Adrenal gland (tissue), 9 donors: ENCODE measurements at regions not wholly inside any gene's neighbourhood (a gene's known extent, or its start where the extent isn't known, plus 50 kb on each side); places are given as distances from the start of the nearest gene placed in this dataset.

Experiments used
- DNase-seq, 7 donors: peaks; one replicate each; pipeline ENCODE4 v3.0.0-alpha.2; 2019 to 2020
- H3K27ac ChIP-seq, 5 donors: fragments of 200-600 bp; sonication (generic) in 4 of 5; 1 replicate in 3 of 5; 2 replicates in 2 of 5; pipeline versions ENCODE4 v1.5.1 to v1.8.0; 2016 to 2020; ENCODE audit warnings: mild to moderate bottlenecking in 1 of 5
- H3K27me3 ChIP-seq: fragments of 200-600 bp; 2 replicates; pipeline ENCODE4 v1.8.0; 2021
- H3K36me3 ChIP-seq, 2 donors: fragments of 200-600 bp; replicated peaks in 1 of 2; 1 replicate in 1 of 2; 2 replicates in 1 of 2; pipeline versions ENCODE4 v1.5.1 to v1.8.0; 2018 to 2022
- H3K4me1 ChIP-seq, 2 donors: fragments of 200-600 bp; replicated peaks in 1 of 2; 1 replicate in 1 of 2; 2 replicates in 1 of 2; pipeline versions ENCODE4 v1.5.1 to v1.8.0; 2018 to 2021
- H3K4me3 ChIP-seq, 4 donors: fragments of 200-600 bp; sonication (generic) in 3 of 4; one replicate each; pipeline ENCODE4 v1.5.1; 2016 to 2018
- H3K9me3 ChIP-seq, 3 donors: fragments of 200-600 bp; sonication (generic) in 1 of 3; replicated peaks in 1 of 3; 1 replicate in 2 of 3; 2 replicates in 1 of 3; pipeline versions ENCODE4 v1.5.1 to v1.8.0; 2016 to 2021
- POLR2A ChIP-seq, 2 donors: fragments of 450-650 bp; IDR thresholded peaks; one replicate each; pipeline ENCODE4 v1.6.1; 2017; ENCODE audit warnings: antibody characterized with exemption in 2 of 2, mild to moderate bottlenecking in 2 of 2, moderate library complexity in 1 of 2
- WGBS, 4 donors: extraction: QIAGEN DNeasy Blood & Tissue Kit in 2 of 4; methylation state at CpG; one replicate each; pipeline versions ENCODE4 v1.1.5 to v1.1.7; 2013 to 2017; 5-methylcytosine and 5-hydroxymethylcytosine counted together
- intact Hi-C, 2 donors: fragments of 100-400 bp; cut with DNase I; formaldehyde crosslinking; loops; one replicate each; pipeline versions ENCODE4 v1.14.1 to v1.15.0; 2022 to 2023
- TF ChIP-seq, protein P1 (sequence below), 6 experiments: fragments of 450-650 bp in 4 of 6; fragments of 200-600 bp in 2 of 6; sonication (generic) in 1 of 6; IDR thresholded peaks; 1 replicate in 5 of 6; 2 replicates in 1 of 6; pipeline versions ENCODE4 v1.5.1 to v1.8.0; 2016 to 2021; ENCODE audit warnings: antibody characterized with exemption in 6 of 6, mild to moderate bottlenecking in 2 of 6, moderate library complexity in 1 of 6
- donor health status: healthy with polysubstance abuse.
- donor health status: Bipolar disorder and iron deficiency.
- donor health status: DM: yes; HTN: yes; CAD: no.
- donor health status: DM: no; HTN: no; CAD: no.
- donor health status: DM: no; HTN: no; CAD: no.

DNA sequence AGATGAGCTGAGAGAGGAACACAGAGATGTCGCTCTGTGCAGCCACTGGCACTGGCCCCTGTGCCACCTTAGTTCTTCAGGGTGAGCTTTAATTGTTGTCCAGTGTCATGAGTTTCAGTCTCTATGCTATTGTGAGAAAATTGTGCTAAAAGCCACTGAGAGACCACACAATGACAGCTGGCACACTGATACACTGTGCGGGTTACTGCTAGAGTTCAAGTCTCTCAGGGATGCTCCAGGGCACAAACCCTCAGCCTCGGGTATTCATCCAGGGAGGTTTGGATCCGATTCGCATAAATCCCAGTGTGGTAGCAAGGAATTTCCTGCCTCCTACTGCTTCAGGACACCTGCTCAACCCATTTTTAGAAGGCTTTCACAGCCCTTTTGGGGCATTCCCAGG, 68.1 kb upstream of the EDNRB start:
- WGBS, 4 donors = 74 to 95% (median 80%) methylated on average over 5 of the region's 5 CpGs
- intact Hi-C loops = no loop called here
- Histone ChIP-seq H3K27ac (peak overlapping the region in 1 of 5 donors; percentile 69), H3K4me1 (peaks cover 0 to 4% of the 10 kb centered on the region in 2 donors), H3K9me3 (no peaks in the 10 kb centered on the region), H3K36me3 (no peaks in the 10 kb centered on the region), H3K4me3 (no peak overlapping the region), H3K27me3 (no peaks in the 10 kb centered on the region)
- TF ChIP-seq POLR2A (IDR thresholded peaks at IDR 0.05) = no peak
- TF ChIP-seq, protein P1, sequence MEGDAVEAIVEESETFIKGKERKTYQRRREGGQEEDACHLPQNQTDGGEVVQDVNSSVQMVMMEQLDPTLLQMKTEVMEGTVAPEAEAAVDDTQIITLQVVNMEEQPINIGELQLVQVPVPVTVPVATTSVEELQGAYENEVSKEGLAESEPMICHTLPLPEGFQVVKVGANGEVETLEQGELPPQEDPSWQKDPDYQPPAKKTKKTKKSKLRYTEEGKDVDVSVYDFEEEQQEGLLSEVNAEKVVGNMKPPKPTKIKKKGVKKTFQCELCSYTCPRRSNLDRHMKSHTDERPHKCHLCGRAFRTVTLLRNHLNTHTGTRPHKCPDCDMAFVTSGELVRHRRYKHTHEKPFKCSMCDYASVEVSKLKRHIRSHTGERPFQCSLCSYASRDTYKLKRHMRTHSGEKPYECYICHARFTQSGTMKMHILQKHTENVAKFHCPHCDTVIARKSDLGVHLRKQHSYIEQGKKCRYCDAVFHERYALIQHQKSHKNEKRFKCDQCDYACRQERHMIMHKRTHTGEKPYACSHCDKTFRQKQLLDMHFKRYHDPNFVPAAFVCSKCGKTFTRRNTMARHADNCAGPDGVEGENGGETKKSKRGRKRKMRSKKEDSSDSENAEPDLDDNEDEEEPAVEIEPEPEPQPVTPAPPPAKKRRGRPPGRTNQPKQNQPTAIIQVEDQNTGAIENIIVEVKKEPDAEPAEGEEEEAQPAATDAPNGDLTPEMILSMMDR (IDR thresholded peaks at IDR 0.05) = no peak
- no peak for DNase-seq

DNA sequence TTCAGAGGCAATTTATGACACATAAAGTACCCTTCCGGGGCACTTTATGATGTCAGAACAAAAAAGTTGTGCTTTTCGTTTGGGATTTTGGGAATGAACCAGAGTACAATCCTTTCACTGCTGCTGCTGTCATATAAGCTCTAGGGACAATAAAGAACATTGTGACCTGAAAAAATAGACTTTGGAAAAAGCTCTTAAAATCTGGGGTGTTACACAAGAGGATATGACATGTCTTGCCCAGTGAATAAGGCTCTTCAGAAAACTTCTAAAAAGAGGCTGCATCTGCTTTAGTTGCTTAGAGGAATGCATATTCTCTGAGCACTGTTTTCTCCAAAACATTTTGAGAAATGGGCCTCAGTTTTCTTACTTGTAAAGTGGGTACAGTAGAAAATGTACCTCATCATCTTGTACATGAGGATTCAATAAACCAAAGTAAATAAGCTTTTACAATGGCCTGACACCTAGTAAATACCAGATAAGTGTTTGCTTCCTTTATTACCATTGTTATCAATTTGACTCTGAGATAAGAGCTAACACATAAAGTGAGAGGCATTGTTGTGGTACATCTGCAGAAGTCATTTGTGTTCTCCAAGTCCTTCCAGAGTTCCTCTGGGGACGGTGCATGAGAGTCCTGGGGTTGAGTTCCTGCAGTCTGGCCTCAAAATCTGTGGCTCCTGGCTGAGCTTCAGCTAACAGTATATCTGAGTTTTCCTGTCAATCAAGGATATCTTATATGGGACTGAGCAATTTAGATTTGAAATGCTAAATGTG, 67.4 kb upstream of the EDNRB start:
- intact Hi-C loops = no loop called here
- TF ChIP-seq, protein P1 (IDR thresholded peaks at IDR 0.05) = no peak
- Histone ChIP-seq H3K36me3 (no peaks in the 10 kb centered on the region), H3K4me1 (peaks cover 0 to 4% of the 10 kb centered on the region in 2 donors), H3K9me3 (no peaks in the 10 kb centered on the region), H3K27me3 (no peaks in the 10 kb centered on the region), H3K27ac (peak overlapping the region in 2 of 5 donors; percentile 46 to 69), H3K4me3 (no peak overlapping the region)
- DNase-seq = no peak
- WGBS, 4 donors = 48 to 64% (median 55%) methylated on average over 3 of the region's 3 CpGs

DNA sequence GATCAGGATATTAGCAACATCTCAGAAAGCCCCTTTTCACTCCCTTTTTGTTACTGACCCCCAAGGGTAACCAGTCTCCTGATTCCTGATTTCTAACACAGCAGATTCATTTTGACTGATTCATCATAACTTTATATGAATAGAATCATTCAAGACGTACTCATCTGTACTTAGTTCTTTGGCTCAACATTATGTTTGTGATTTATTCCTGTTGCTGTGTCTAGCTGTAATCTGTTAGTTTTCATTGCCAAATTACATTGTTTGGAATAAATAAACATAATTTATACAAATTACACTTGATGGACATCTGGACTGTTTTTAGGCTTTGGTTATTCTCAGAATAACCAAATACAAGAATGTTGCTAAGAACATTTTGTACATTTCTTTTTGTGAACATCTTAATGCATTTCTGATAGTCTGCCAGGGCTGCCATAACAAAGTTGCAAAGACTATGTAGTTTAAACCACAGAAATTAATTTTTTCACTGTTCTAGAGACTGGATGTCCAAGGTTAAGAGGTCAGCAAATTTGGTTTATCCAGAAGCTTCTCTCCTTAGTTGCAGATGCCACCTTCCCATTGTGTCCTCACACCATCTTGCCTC, 62.8 kb upstream of the EDNRB start:
- Histone ChIP-seq H3K4me3 (no peak overlapping the region), H3K36me3 (no peaks in the 10 kb centered on the region), H3K27ac (peak overlapping the region in 3 of 5 donors; percentile 17 to 75 (median 58)), H3K27me3 (no peaks in the 10 kb centered on the region), H3K4me1 (peaks cover 0 to 3% of the 10 kb centered on the region in 2 donors), H3K9me3 (no peaks in the 10 kb centered on the region)
- no peak for DNase-seq
- intact Hi-C loops = no loop called here
- WGBS, 4 donors = 34 to 41% (median 37%) methylated on average over 1 of the region's 1 CpG
- TF ChIP-seq POLR2A (IDR thresholded peaks at IDR 0.05) = no peak
- TF ChIP-seq, protein P1 (IDR thresholded peaks at IDR 0.05) = no peak

DNA sequence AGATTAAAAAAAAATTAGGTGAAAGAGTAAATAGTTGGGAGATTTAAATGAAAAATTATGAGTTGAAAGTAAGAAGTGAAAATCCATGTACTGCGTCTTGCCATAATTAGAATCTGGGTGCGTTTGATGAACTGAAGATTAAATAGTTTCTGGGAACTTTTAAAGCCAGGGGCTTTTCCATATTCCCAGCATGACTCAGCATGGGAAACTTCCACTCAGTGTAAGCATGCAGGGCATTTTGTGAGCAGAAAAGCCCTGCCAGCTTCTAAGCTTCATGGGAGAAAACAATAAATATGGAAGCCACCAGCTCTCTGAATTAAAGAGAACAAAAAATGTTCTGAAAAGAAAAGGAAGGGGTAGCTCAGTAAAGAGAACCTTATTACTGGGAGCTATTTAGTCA, 62.0 kb upstream of the EDNRB start:
- WGBS, 4 donors = 46 to 59% (median 54%) methylated on average over 2 of the region's 2 CpGs
- TF ChIP-seq, protein P1 (IDR thresholded peaks at IDR 0.05) = no peak
- TF ChIP-seq POLR2A (IDR thresholded peaks at IDR 0.05) = no peak
- intact Hi-C loops = no loop called here
- H3K27ac ChIP-seq = peak overlapping the region in 3 of 5 donors; percentile 17 to 75 (median 58)
- H3K9me3 ChIP-seq = no peaks in the 10 kb centered on the region
- no peaks in the 10 kb centered on the region for H3K27me3 ChIP-seq
- no peaks in the 10 kb centered on the region for H3K4me1 ChIP-seq
- DNase-seq = peak in 1 of 7 donors; percentile 9
- H3K4me3 ChIP-seq = no peak overlapping the region
- no peaks in the 10 kb centered on the region for H3K36me3 ChIP-seq
